Large intestine (tissue), 3 donors: ENCODE measurements at regions not wholly inside any gene's neighbourhood (a gene's known extent, or its start where the extent isn't known, plus 50 kb on each side); places are given as distances from the start of the nearest gene placed in this dataset.
A peak's percentile ranks its signal among the peaks of the same experiment; 100 is the strongest.
"Not testable (repeated sequence)": the region's sequence is repeated elsewhere in the genome, so short reads cannot be mapped to it uniquely, and the experiment has no call there.

ENCODE experiments used
- DNase-seq, 2 donors: peaks; one replicate each; pipeline versions ENCODE4 v3.0.0 to v3.0.0-alpha.2; 2013
- H3K27ac ChIP-seq: one replicate; pipeline ENCODE4 v1.5.1; 2013; ENCODE audit warnings: low read length
- H3K27me3 ChIP-seq: 2 replicates; pipeline ENCODE4 v1.6.1; 2013; ENCODE audit warnings: low read length; ENCODE audit not compliant: control insufficient read depth, insufficient read depth
- H3K36me3 ChIP-seq: 2 replicates; pipeline ENCODE4 v1.6.1; 2013; ENCODE audit warnings: low read length; ENCODE audit not compliant: control insufficient read depth, insufficient read depth
- H3K4me1 ChIP-seq: one replicate; pipeline ENCODE4 v1.6.1; 2013; ENCODE audit warnings: low read length; ENCODE audit not compliant: control insufficient read depth, insufficient read depth
- H3K4me3 ChIP-seq: one replicate; pipeline ENCODE4 v1.5.1; 2013; ENCODE audit warnings: low read length
- H3K9me3 ChIP-seq: one replicate; pipeline ENCODE4 v1.6.1; 2013; ENCODE audit warnings: mild to moderate bottlenecking, low read depth, low read length, moderate library complexity; ENCODE audit not compliant: control insufficient read depth
- WGBS: methylation state at CpG from one replicate; pipeline ENCODE4 v1.1.5; 2013; ENCODE audit warnings: low lambda C conversion rate; ENCODE audit not compliant: insufficient coverage; 5-methylcytosine and 5-hydroxymethylcytosine counted together

DNA sequence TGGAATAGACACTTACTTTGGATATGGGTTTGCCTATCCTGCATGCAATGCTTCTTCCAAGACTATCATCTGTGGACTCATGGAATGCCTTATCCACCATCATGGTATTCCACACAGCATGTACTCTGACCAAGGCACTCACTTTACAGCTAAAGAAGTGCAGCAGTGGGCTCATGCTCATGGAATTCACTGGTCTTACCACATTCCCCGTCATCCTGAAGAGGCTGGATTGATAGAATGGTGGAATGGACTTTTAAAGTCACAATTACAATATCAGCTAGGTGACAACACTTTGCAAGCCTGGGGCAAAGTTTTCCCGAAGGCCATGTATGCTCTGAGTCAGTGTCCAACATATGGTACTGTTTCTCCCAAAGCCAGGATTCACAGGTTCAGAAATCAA is 199.1 kb downstream of the GJA1 start:
- not testable (repeated sequence) for H3K36me3 ChIP-seq, H3K4me3 ChIP-seq, DNase-seq, H3K4me1 ChIP-seq, H3K27ac ChIP-seq, H3K27me3 ChIP-seq, H3K9me3 ChIP-seq
- WGBS: no CpG with 5 or more reads among the region's 2 CpGs

DNA sequence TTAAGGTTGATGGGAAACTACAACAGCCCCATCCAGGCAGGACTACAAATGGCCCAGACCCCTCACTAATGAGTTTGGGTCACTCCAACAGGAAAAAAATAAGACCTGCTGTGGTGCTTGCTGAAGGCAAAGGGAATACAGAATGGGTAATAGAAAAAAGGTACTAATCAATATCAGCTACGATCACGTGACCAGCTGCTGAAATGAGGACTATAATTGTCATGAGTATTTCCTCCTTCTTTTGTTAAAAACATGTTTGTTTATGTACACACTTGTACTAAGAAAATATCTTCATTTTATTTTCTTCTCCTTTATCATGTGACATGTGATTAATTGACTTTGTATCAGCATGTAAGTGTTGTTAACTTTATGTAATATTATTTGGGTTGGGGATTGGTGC is 199.9 kb downstream of the GJA1 start:
- no peak overlapping the region for H3K27ac ChIP-seq
- H3K9me3 ChIP-seq: peaks cover 3% of the 10 kb centered on the region
- no peaks in the 10 kb centered on the region for H3K27me3 ChIP-seq
- WGBS: no CpG with 5 or more reads among the region's 2 CpGs
- no peaks in the 10 kb centered on the region for H3K4me1 ChIP-seq
- H3K36me3 ChIP-seq: no peaks in the 10 kb centered on the region
- DNase-seq: no peak
- H3K4me3 ChIP-seq: no peak overlapping the region

DNA sequence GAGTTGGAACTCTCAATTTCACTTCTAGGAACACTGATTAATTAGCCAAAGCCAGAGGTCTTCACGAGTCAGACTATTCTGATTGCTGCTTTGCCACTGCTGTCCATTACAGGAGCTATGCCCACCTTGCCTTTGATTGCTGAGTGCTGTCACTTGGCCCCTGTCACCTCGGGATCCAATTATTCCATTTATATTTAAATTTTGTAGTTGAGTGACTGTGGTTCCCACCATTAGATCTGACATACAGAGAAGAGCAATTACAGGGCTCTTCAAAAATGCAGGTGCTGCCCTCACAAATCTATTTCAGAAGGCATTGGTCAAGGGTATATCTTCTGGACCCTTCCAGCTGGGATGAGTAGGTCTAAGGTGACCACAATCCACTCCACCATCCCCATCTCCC is 200.8 kb downstream of the GJA1 start:
- DNase-seq, H3K9me3 ChIP-seq, H3K27ac ChIP-seq, H3K27me3 ChIP-seq, H3K36me3 ChIP-seq, H3K4me3 ChIP-seq, H3K4me1 ChIP-seq: not testable (repeated sequence)
- WGBS: no CpG with 5 or more reads among the region's 2 CpGs

DNA sequence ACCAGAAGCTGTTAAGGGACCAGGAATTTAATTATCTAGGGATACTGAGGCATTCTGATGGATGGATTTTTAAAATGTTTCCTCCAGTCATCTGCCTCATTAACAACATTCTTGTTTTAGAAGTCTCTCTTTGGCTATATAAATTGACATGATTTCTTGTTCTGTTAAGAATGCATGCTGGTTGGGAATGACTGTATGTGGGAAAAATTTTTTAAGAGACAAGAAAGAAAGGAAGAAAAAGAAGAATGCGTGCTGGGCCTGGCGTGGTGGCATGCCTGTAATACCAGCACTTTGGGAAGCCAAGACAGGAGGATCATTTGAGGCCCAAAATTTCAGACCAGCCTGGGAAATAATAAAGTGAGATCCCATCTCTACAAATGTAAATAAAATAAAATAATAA is 203.6 kb downstream of the GJA1 start:
- Histone ChIP-seq H3K36me3 (no peaks in the 10 kb centered on the region), H3K4me1 (no peaks in the 10 kb centered on the region), H3K9me3 (no peaks in the 10 kb centered on the region), H3K27me3 (no peaks in the 10 kb centered on the region), H3K4me3 (no peak overlapping the region), H3K27ac (no peak overlapping the region)
- WGBS: no CpG with 5 or more reads among the region's 2 CpGs
- DNase-seq: no peak

DNA sequence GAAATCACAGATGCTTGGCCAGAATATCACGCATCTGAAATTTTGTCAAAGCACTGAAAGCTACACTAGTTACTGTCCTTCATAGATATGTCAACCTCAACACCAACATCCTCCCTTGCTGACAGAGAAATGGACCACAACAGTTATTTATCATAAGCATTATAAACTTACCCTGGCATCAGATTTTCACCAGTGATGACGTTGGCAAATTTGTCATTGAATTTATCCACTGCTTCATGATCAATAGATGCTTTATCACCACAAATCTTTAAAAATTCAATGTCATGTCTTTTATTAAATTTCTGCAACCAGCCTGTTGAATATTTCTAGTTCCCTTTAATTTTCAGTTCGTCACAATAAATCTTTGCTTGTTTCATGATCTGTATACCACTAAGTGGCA is 205.7 kb downstream of the GJA1 start:
- H3K4me3 ChIP-seq: no peak overlapping the region
- no peaks in the 10 kb centered on the region for H3K9me3 ChIP-seq
- H3K36me3 ChIP-seq: no peaks in the 10 kb centered on the region
- 100% methylated on average over 1 of the region's 3 CpGs for WGBS
- DNase-seq: no peak
- no peaks in the 10 kb centered on the region for H3K27me3 ChIP-seq
- no peak overlapping the region for H3K27ac ChIP-seq
- no peaks in the 10 kb centered on the region for H3K4me1 ChIP-seq

DNA sequence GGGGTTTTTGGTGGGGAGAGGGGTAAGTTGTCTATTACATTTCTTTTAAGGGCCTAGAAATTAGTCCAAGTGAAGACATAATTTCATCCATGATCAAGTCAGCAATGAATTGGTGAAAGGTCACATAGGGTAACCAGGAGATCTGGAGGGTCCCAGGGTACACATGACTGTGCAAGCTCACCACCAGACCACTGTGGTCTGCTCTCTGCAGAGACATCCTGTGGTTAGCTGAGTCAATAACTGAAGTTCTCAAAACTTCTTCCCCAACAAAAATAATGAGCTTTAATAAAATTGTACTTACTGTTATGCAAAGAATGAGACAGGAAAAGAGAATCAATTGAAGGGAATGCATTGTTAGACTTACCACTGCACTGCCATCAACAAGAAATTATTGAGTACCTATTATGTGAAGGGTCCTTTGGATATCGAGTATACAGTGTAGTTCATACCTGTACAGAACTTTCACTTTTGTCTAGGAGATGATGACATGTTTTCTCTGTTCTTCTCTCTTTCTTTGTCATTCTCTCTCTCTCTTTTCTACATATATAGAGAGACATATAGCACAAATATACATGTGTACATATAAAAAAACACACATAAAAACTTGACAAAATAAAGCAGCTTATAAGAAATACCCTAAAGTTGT is 209.8 kb downstream of the GJA1 start:
- H3K4me1 ChIP-seq: no peaks in the 10 kb centered on the region
- no peak overlapping the region for H3K27ac ChIP-seq
- WGBS: 100% methylated on average over 1 of the region's 1 CpG
- no peaks in the 10 kb centered on the region for H3K9me3 ChIP-seq
- no peak overlapping the region for H3K4me3 ChIP-seq
- H3K36me3 ChIP-seq: no peaks in the 10 kb centered on the region
- DNase-seq: no peak
- no peaks in the 10 kb centered on the region for H3K27me3 ChIP-seq

DNA sequence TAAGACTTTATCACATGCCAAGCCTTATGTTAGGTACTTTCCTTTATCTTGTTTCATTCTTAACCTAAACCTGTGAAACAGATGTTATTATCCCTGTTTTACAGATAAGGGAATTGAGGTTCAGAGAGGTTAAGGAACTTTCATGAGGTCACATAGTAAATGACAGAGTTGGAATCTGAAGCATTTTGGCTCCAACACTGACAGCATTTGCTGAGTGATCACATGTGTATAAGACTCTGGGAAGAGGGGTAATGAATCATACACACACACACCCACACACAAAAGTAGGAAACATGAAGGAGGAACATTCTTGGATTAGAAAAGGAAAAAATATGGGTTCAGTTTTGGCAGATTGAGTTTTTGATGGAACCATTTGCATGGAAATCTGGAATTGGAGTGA is 212.5 kb downstream of the GJA1 start:
- no peaks in the 10 kb centered on the region for H3K27me3 ChIP-seq
- H3K36me3 ChIP-seq: no peaks in the 10 kb centered on the region
- H3K4me1 ChIP-seq: no peaks in the 10 kb centered on the region
- DNase-seq: no peak
- no peaks in the 10 kb centered on the region for H3K9me3 ChIP-seq
- no peak overlapping the region for H3K4me3 ChIP-seq
- no peak overlapping the region for H3K27ac ChIP-seq

DNA sequence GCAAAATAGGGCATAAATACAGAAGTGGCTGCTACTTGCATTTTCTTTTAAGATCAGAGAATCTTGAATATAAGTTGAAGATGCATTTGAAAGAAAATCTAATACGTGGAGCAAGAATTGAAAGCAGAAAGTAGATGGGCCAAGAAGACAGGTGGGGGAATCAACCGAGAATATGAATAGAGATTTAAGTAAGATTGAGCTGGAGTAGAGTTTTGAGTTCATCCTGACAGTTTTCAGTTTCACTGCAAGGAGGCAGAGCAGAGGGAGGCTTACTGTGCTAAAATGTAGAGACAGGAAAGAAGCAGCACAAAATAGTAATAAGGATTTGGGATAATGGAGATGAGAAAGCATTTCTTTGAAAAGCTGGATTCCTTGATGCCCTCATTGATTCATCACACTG is 214.5 kb downstream of the GJA1 start:
- WGBS: 95% methylated on average over 2 of the region's 2 CpGs
- H3K27me3 ChIP-seq: no peaks in the 10 kb centered on the region
- no peak for DNase-seq

DNA sequence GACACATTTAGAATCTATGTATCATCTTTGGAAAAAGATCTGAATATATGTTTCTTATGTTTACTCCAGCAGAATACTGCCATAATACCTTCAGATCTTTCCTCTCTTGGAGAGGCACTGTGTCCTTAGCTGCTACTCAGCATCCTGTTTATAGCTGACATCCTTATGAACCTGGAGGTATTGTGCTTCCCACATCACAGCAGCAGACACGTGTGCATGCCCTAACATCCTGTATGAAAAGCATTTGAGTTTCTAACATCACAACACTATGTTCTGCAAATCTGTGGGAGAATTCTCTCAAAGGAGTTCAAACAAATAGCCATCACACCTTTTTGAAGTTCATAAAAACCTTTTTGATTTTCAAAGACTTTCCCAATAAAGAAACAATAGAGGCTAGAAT is 216.0 kb downstream of the GJA1 start:
- Histone ChIP-seq H3K27ac (no peak overlapping the region), H3K4me1 (peaks cover 3% of the 10 kb centered on the region), H3K9me3 (no peaks in the 10 kb centered on the region), H3K36me3 (no peaks in the 10 kb centered on the region), H3K4me3 (no peak overlapping the region), H3K27me3 (no peaks in the 10 kb centered on the region)
- WGBS: no CpG with 5 or more reads among the region's 1 CpG
- DNase-seq: no peak

More for the DNA sequence above, 214.5 kb downstream of the GJA1 start:
- no peaks in the 10 kb centered on the region for H3K36me3 ChIP-seq
- peaks cover 3% of the 10 kb centered on the region for H3K4me1 ChIP-seq
- H3K4me3 ChIP-seq: no peak overlapping the region
- H3K27ac ChIP-seq: no peak overlapping the region
- no peaks in the 10 kb centered on the region for H3K9me3 ChIP-seq

DNA sequence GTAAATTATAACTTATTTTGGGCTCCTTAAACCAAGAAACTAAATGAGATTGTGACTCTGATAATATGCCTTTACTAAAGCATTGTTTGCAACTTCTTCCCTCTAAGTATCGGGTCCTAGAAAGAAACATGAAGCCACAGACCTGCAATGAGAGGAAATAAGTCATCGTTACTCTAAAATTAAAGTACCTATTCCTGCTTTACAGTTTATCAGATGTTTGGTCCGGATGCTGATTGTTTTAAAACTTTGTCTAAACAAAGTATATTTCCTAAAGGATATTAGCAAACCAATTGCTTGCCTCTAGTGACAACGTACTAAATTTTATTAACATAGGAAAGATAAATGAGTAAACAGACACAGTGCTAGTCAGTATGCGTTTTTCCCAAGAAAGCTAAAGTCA is 216.8 kb downstream of the GJA1 start:
- Histone ChIP-seq H3K36me3 (no peaks in the 10 kb centered on the region), H3K27me3 (no peaks in the 10 kb centered on the region), H3K4me1 (peaks cover 3% of the 10 kb centered on the region), H3K9me3 (no peaks in the 10 kb centered on the region), H3K27ac (no peak overlapping the region), H3K4me3 (no peak overlapping the region)
- no peak for DNase-seq
- WGBS: 8% methylated on average over 2 of the region's 5 CpGs

DNA sequence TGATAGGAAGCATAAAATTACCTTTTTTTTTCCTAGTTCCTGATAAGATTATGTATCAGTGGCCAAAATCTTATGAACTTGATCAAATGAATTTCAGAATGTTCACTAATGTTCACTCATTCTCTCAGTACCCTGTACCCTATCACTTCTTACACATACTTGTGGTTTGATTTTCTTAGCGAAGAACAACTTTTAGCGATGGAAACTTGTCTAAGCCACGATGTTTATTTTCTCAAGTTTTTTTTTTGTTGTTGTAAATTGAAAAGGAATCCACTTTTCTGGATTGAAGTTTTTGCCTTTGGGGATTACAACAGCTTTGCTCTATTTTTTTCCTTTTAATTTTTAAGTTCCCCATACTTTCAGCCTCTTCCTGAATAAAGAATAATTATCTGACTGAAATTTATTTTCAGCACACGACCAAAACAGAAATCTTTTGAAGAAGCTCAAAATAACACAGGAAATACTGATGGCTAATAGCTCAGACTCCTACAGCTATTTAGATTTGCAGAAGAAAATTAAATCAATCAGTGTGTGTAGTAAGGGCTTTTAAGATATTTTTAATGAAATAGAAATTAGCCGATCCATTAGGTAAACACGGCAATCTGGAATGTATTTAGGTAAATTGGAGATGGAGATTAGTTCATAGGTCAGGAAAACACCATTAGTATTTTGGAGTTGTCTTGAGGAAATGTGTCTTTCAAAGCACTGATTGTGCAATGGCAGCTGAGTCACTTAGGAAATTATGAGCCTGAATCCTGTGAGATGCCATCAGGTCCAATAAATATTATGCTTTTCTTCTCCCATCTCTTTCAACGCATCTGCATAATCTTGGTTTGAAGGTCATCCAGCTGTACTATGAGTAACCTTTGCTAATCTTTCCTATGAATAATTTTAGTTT is 217.5 kb downstream of the GJA1 start:
- DNase-seq: peak; percentile 29 to 36
- H3K27me3 ChIP-seq: no peaks in the 10 kb centered on the region
- no peaks in the 10 kb centered on the region for H3K36me3 ChIP-seq
- H3K4me3 ChIP-seq: no peak overlapping the region
- H3K27ac ChIP-seq: no peak overlapping the region
- peaks cover 3% of the 10 kb centered on the region for H3K4me1 ChIP-seq
- 85% methylated on average over 6 of the region's 7 CpGs for WGBS
- no peaks in the 10 kb centered on the region for H3K9me3 ChIP-seq
